ENCODE measurements at regions not wholly inside any gene's neighbourhood (a gene's known extent, or its start where the extent isn't known, plus 50 kb on each side); places are given as distances from the start of the nearest gene placed in this dataset.

GRCh38 chr9:81268048-81268447 is 421.3 kb downstream of the TLE1 start:
- TF ChIP-seq, protein P1, sequence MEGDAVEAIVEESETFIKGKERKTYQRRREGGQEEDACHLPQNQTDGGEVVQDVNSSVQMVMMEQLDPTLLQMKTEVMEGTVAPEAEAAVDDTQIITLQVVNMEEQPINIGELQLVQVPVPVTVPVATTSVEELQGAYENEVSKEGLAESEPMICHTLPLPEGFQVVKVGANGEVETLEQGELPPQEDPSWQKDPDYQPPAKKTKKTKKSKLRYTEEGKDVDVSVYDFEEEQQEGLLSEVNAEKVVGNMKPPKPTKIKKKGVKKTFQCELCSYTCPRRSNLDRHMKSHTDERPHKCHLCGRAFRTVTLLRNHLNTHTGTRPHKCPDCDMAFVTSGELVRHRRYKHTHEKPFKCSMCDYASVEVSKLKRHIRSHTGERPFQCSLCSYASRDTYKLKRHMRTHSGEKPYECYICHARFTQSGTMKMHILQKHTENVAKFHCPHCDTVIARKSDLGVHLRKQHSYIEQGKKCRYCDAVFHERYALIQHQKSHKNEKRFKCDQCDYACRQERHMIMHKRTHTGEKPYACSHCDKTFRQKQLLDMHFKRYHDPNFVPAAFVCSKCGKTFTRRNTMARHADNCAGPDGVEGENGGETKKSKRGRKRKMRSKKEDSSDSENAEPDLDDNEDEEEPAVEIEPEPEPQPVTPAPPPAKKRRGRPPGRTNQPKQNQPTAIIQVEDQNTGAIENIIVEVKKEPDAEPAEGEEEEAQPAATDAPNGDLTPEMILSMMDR (IDR thresholded peaks at IDR 0.05; ENCODE audit: low read length), result no peak
- TF ChIP-seq EZH2 (optimal IDR thresholded peaks at IDR 0.05; ENCODE audit: low read depth, low read length), result no peak
- no peak for TF ChIP-seq EZH2phosphoT487 (IDR thresholded peaks at IDR 0.05; ENCODE audit: low read length)
- H3K9me3 ChIP-seq (replicated peaks; ENCODE audit: insufficient read depth, low read length), result no peaks in the 10 kb centered on the region
- H3K9me2 ChIP-seq (replicated peaks; ENCODE audit: insufficient read depth, low read length), result no peaks in the 10 kb centered on the region

DNA sequence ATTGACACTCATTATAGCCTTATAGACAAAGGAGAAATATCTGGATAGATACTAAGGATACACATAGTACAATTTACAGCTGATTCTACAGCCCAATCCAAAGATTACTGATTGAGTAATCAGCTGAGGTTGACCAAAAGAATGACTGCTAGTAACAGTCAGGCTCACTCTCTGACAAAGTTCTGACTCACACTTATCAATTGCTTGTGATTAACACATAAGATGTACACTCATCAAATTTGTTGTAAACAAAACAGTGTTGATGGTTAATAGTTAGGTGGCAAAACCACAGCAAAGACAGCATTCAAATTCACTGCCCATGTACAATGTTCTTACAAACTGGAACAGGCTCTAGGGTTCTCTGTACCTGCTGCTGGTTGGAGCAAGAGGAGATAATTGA is 422.7 kb downstream of the TLE1 start:
- Histone ChIP-seq H3K36me3 (replicated peaks; ENCODE audit: insufficient read depth, low read length) (no peaks in the 10 kb centered on the region), H2AFZ (ENCODE audit: low read length) (no peak overlapping the region), H3K4me1 (ENCODE audit: low read length) (no peaks in the 10 kb centered on the region), H3K79me2 (ENCODE audit: low read length) (no peaks in the 10 kb centered on the region), H3K27me3 (replicated peaks; ENCODE audit: insufficient read depth, low read length) (no peaks in the 10 kb centered on the region), H3K9me3 (replicated peaks; ENCODE audit: insufficient read depth, low read length) (no peaks in the 10 kb centered on the region), H3K9me2 (replicated peaks; ENCODE audit: insufficient read depth, low read length) (no peaks in the 10 kb centered on the region), H4K20me1 (ENCODE audit: insufficient read depth, low read length) (no peaks in the 10 kb centered on the region), H3F3A (ENCODE audit: insufficient read depth, low read length) (no peaks in the 10 kb centered on the region), H3K27ac (ENCODE audit: low read length) (no peak overlapping the region), H3K9ac (ENCODE audit: low read length) (no peak overlapping the region), H3K4me3 (ENCODE audit: low read length) (no peak overlapping the region), H3K4me2 (ENCODE audit: low read depth, low read length) (no peak overlapping the region)
- DNase-seq, result no peak
- TF ChIP-seq EZH2phosphoT487 (IDR thresholded peaks at IDR 0.05; ENCODE audit: low read length), result no peak
- TF ChIP-seq, protein P1 (IDR thresholded peaks at IDR 0.05; ENCODE audit: low read length), result no peak
- TF ChIP-seq EZH2 (optimal IDR thresholded peaks at IDR 0.05; ENCODE audit: low read depth, low read length), result no peak

More at GRCh38 chr9:81268048-81268447, 421.3 kb downstream of the TLE1 start:
- H2AFZ ChIP-seq (ENCODE audit: low read length), result no peak overlapping the region
- H3F3A ChIP-seq (ENCODE audit: insufficient read depth, low read length), result no peaks in the 10 kb centered on the region
- no peak for DNase-seq
- no peaks in the 10 kb centered on the region for H4K20me1 ChIP-seq (ENCODE audit: insufficient read depth, low read length)
- H3K27ac ChIP-seq (ENCODE audit: low read length), result no peak overlapping the region
- no peak overlapping the region for H3K9ac ChIP-seq (ENCODE audit: low read length)
- H3K36me3 ChIP-seq (replicated peaks; ENCODE audit: insufficient read depth, low read length), result no peaks in the 10 kb centered on the region
- H3K4me3 ChIP-seq (ENCODE audit: low read length), result no peak overlapping the region
- no peaks in the 10 kb centered on the region for H3K27me3 ChIP-seq (replicated peaks; ENCODE audit: insufficient read depth, low read length)
- H3K4me1 ChIP-seq (ENCODE audit: low read length), result no peaks in the 10 kb centered on the region
- H3K4me2 ChIP-seq (ENCODE audit: low read depth, low read length), result no peak overlapping the region
- H3K79me2 ChIP-seq (ENCODE audit: low read length), result no peaks in the 10 kb centered on the region

DNA sequence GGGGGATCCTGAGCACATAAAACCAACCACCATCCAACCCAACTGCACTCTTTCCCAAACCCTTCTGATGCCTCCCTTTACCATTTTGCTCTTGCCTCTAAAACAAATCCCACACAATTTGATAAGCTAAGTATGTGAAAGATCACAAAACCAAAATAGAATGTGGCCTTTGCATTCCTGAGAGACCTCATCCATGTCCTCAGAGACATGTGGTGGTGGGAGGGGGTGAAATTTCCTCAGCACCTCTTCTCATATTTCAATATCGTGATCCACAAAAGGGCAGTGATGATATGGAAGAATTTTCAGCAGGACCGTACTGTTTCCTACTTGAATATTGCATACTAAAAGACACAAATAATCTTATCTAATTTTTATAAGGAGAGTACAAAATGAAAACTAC is 423.3 kb downstream of the TLE1 start:
- H3K4me1 ChIP-seq (ENCODE audit: low read length), result no peaks in the 10 kb centered on the region
- H3K27me3 ChIP-seq (replicated peaks; ENCODE audit: insufficient read depth, low read length), result no peaks in the 10 kb centered on the region
- no peaks in the 10 kb centered on the region for H3K79me2 ChIP-seq (ENCODE audit: low read length)
- H3K4me2 ChIP-seq (ENCODE audit: low read depth, low read length), result no peak overlapping the region
- H4K20me1 ChIP-seq (ENCODE audit: insufficient read depth, low read length), result no peaks in the 10 kb centered on the region
- DNase-seq, result no peak
- no peak overlapping the region for H3K27ac ChIP-seq (ENCODE audit: low read length)
- H3F3A ChIP-seq (ENCODE audit: insufficient read depth, low read length), result no peaks in the 10 kb centered on the region
- TF ChIP-seq EZH2phosphoT487 (IDR thresholded peaks at IDR 0.05; ENCODE audit: low read length) (no peak), EZH2 (optimal IDR thresholded peaks at IDR 0.05; ENCODE audit: low read depth, low read length) (no peak)
- TF ChIP-seq, protein P1 (IDR thresholded peaks at IDR 0.05; ENCODE audit: low read length), result no peak
- no peaks in the 10 kb centered on the region for H3K36me3 ChIP-seq (replicated peaks; ENCODE audit: insufficient read depth, low read length)
- H2AFZ ChIP-seq (ENCODE audit: low read length), result no peak overlapping the region
- no peak overlapping the region for H3K9ac ChIP-seq (ENCODE audit: low read length)
- H3K9me2 ChIP-seq (replicated peaks; ENCODE audit: insufficient read depth, low read length), result no peaks in the 10 kb centered on the region
- H3K4me3 ChIP-seq (ENCODE audit: low read length), result no peak overlapping the region
- no peaks in the 10 kb centered on the region for H3K9me3 ChIP-seq (replicated peaks; ENCODE audit: insufficient read depth, low read length)
